Activated CD4-positive, alpha-beta T cell treated with anti-CD3 and anti-CD28 coated beads, Interleukin-2, amount 10 ng/mL, durations not matched to agents 24 days and 14 days (primary cell): ENCODE measurements at regions not wholly inside any gene's neighbourhood (a gene's known extent, or its start where the extent isn't known, plus 50 kb on each side); places are given as distances from the start of the nearest gene placed in this dataset.
"Not testable (repeated sequence)": the region's sequence is repeated elsewhere in the genome, so short reads cannot be mapped to it uniquely, and the experiment has no call there.

ENCODE experiments used
- DNase-seq: peaks from one replicate; pipeline ENCODE4 v3.0.0; 2022
- H3K27ac Mint-ChIP-seq: one replicate; pipeline ENCODE4 v1.8.0; 2022; ENCODE audit warnings: mild to moderate bottlenecking, mixed read lengths
- H3K27me3 Mint-ChIP-seq: one replicate; pipeline ENCODE4 v1.8.0; 2022; ENCODE audit warnings: mixed read lengths
- H3K36me3 Mint-ChIP-seq: one replicate; pipeline ENCODE4 v1.8.0; 2022; ENCODE audit warnings: low read depth, mild to moderate bottlenecking, mixed read lengths
- H3K4me1 Mint-ChIP-seq: one replicate; pipeline ENCODE4 v1.8.0; 2021; ENCODE audit warnings: mixed read lengths
- H3K4me3 Mint-ChIP-seq: one replicate; pipeline ENCODE4 v1.8.0; 2022; ENCODE audit warnings: mild to moderate bottlenecking, moderate library complexity, mixed read lengths
- H3K9me3 Mint-ChIP-seq: one replicate; pipeline ENCODE4 v1.8.0; 2021; ENCODE audit warnings: mixed read lengths
- intact Hi-C: fragments of 100-400 bp; cut with micrococcal nuclease; formaldehyde crosslinking; loops from one replicate; pipeline ENCODE4 v1.15.1; 2023

GRCh38 chr1:60636946-60637345, 445.4 kb upstream of the NFIA start:
- H3K27ac Mint-ChIP-seq: no peak overlapping the region
- intact Hi-C loops: no loop called here

DNA sequence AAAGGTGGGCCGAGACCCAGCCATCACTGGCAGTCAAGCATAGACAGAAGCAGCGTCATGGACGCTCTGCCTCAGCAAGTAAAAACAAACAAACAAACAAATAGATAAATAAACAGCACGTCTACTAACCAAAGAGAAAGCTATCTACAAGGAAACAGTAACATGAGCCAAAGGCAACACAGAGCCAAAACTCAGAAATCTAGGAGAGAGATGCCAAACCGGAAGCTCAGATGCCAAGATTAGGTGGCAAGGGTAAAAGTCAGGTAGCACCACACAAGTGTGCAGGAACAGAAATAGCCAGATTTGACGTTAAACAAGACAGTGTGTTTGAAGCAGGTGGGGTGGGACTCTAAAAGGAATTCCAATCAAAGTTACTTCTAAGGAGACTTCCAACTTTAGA, 448.3 kb upstream of the NFIA start:
- intact Hi-C loops: no loop called here
- Mint-ChIP-seq H3K4me3 (no peak overlapping the region), H3K27ac (no peak overlapping the region), H3K4me1 (no peaks in the 10 kb centered on the region), H3K36me3 (no peaks in the 10 kb centered on the region), H3K9me3 (no peaks in the 10 kb centered on the region), H3K27me3 (no peaks in the 10 kb centered on the region)
- no peak for DNase-seq

More at GRCh38 chr1:60636946-60637345, 445.4 kb upstream of the NFIA start:
- no peak overlapping the region for H3K4me3 Mint-ChIP-seq
- H3K9me3 Mint-ChIP-seq: no peaks in the 10 kb centered on the region
- H3K36me3 Mint-ChIP-seq: no peaks in the 10 kb centered on the region
- DNase-seq: no peak
- no peaks in the 10 kb centered on the region for H3K27me3 Mint-ChIP-seq
- H3K4me1 Mint-ChIP-seq: no peaks in the 10 kb centered on the region

GRCh38 chr1:60622486-60622885, 459.9 kb upstream of the NFIA start:
- Mint-ChIP-seq H3K9me3 (no peaks in the 10 kb centered on the region), H3K4me3 (no peak overlapping the region), H3K27me3 (no peaks in the 10 kb centered on the region), H3K4me1 (no peaks in the 10 kb centered on the region), H3K27ac (no peak overlapping the region), H3K36me3 (no peaks in the 10 kb centered on the region)
- intact Hi-C loops: no loop called here
- DNase-seq: no peak

DNA sequence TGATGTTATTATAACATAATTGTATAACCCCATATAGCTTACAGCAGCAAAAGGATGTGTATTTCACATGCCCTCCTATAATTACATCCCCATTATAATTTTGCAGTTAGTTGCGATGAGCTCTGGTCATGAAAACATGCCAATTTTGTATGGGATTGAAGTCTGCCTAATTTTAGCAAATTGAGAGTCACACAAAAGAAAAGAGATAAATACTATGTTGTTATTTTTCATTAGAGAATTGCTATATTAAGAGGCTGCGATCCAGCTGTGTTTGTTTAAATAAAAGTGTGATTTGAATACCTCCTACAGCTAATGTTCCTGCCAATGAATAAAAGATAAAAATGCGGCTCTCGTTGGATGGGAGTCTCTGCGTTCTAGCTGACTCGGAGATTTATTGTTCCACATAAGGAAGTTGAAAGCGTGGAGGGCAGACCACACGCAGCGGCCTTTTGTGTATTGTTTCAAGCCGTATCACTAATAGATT, 461.0 kb upstream of the NFIA start:
- H3K27me3 Mint-ChIP-seq: no peaks in the 10 kb centered on the region
- no peak for DNase-seq
- intact Hi-C loops: no loop called here
- H3K4me3 Mint-ChIP-seq: no peak overlapping the region
- H3K36me3 Mint-ChIP-seq: no peaks in the 10 kb centered on the region
- H3K27ac Mint-ChIP-seq: no peak overlapping the region
- H3K9me3 Mint-ChIP-seq: no peaks in the 10 kb centered on the region
- no peaks in the 10 kb centered on the region for H3K4me1 Mint-ChIP-seq

- no peaks in the 10 kb centered on the region for H3K27me3 Mint-ChIP-seq
- no peak overlapping the region for H3K4me3 Mint-ChIP-seq
- no peaks in the 10 kb centered on the region for H3K9me3 Mint-ChIP-seq
- H3K36me3 Mint-ChIP-seq: no peaks in the 10 kb centered on the region
- DNase-seq: no peak
- intact Hi-C loops: no loop called here
- H3K27ac Mint-ChIP-seq: no peak overlapping the region
- no peaks in the 10 kb centered on the region for H3K4me1 Mint-ChIP-seq
Observed at GRCh38 chr1:60620087-60620486, 462.3 kb upstream of the NFIA start.

DNA sequence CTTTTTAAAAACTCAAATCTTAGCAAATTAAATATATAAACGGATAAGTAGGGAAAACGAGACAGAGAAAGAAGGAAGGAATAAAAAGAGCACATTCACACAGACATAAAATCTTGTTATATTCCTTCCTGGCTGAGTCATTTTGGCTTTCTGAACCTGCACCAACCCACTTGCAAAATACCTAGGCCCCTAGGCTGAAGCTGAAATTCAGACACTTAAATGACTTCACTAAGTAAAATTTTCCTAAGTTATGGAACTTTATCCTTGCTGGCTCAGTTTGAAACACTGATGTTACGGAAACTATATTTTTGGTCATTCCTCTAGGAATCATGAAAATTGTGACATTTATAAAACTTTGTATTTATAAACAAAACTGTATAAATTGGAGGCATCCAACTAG, 462.8 kb upstream of the NFIA start:
- no peaks in the 10 kb centered on the region for H3K36me3 Mint-ChIP-seq
- DNase-seq: no peak
- H3K9me3 Mint-ChIP-seq: no peaks in the 10 kb centered on the region
- H3K4me1 Mint-ChIP-seq: no peaks in the 10 kb centered on the region
- H3K27me3 Mint-ChIP-seq: no peaks in the 10 kb centered on the region
- H3K27ac Mint-ChIP-seq: no peak overlapping the region
- intact Hi-C loops: no loop called here
- H3K4me3 Mint-ChIP-seq: no peak overlapping the region

GRCh38 chr1:60615666-60616065, 466.7 kb upstream of the NFIA start:
- DNase-seq: no peak
- H3K27ac Mint-ChIP-seq: no peak overlapping the region
- intact Hi-C loops: no loop called here
- no peaks in the 10 kb centered on the region for H3K9me3 Mint-ChIP-seq
- no peaks in the 10 kb centered on the region for H3K4me1 Mint-ChIP-seq
- no peaks in the 10 kb centered on the region for H3K27me3 Mint-ChIP-seq
- H3K4me3 Mint-ChIP-seq: no peak overlapping the region
- no peaks in the 10 kb centered on the region for H3K36me3 Mint-ChIP-seq

GRCh38 chr1:60612790-60613189, 469.6 kb upstream of the NFIA start:
- Mint-ChIP-seq H3K27ac (no peak overlapping the region), H3K36me3 (no peaks in the 10 kb centered on the region), H3K4me3 (no peak overlapping the region), H3K27me3 (no peaks in the 10 kb centered on the region), H3K9me3 (no peaks in the 10 kb centered on the region), H3K4me1 (no peaks in the 10 kb centered on the region)
- intact Hi-C loops: no loop called here
- DNase-seq: no peak

DNA sequence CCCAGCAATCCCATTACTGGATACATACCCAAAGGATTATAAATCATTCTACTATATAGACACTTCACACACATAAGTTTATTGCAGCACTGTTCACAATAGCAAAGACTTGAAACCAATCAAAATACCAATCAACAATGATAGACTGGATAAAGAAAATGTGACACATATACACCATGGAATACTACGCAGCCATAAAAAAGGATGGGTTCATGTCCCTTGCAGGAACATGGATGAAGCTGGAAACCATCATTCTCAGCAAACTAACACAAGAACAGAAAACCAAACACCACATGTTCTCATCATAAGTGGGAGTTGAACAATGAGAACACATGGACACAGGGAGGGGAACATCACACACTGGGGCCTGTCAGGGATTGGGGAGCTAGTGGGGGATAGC, 475.4 kb upstream of the NFIA start:
- H3K4me1 Mint-ChIP-seq, H3K27me3 Mint-ChIP-seq, H3K27ac Mint-ChIP-seq, H3K4me3 Mint-ChIP-seq, DNase-seq, H3K36me3 Mint-ChIP-seq, H3K9me3 Mint-ChIP-seq, intact Hi-C loops: not testable (repeated sequence)

DNA sequence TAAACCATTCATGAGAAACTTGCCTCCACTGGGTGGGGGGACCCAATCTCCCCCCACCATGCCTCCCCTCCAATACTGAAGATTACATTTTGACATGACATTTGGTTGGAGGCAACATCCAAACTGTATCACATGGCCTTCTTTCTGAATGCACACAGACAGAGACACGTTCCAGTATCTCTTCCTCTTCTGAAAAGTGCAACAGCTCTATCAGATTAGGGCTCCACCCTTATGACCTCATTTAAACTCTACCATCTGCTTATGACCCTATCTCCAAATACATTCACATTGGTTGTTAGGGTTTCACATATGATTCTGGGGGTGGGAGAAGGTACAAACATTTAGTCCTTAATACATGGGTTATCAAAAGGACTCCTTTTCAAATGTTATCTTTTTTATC, 481.8 kb upstream of the NFIA start:
- H3K4me3 Mint-ChIP-seq: no peak overlapping the region
- H3K4me1 Mint-ChIP-seq: no peaks in the 10 kb centered on the region
- no peak overlapping the region for H3K27ac Mint-ChIP-seq
- no peaks in the 10 kb centered on the region for H3K9me3 Mint-ChIP-seq
- intact Hi-C loops: no loop called here
- no peak for DNase-seq
- no peaks in the 10 kb centered on the region for H3K27me3 Mint-ChIP-seq
- H3K36me3 Mint-ChIP-seq: no peaks in the 10 kb centered on the region

DNA sequence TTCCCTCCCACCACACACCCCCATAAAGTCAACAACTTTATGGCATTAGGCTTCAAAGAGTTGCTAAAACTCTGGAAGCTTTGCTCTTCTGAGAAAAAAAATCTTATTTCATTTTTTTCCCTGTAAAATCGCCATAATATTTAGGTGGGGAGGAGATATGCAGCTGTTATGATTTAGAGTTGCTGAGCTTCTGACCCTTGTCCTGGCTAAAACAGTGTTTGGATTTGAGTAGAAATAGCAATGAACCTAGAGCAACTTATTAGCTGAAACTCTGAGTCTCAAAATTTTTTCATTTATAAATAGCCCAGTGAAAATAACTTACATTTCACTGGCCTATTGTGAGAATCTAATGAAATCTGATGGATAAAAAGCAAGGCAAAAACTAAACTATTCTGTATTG, 482.8 kb upstream of the NFIA start:
- no peak overlapping the region for H3K4me3 Mint-ChIP-seq
- intact Hi-C loops: no loop called here
- H3K27ac Mint-ChIP-seq: no peak overlapping the region
- no peaks in the 10 kb centered on the region for H3K36me3 Mint-ChIP-seq
- no peak for DNase-seq
- H3K4me1 Mint-ChIP-seq: no peaks in the 10 kb centered on the region
- H3K9me3 Mint-ChIP-seq: no peaks in the 10 kb centered on the region
- no peaks in the 10 kb centered on the region for H3K27me3 Mint-ChIP-seq

- H3K27me3 Mint-ChIP-seq: no peaks in the 10 kb centered on the region
- DNase-seq: no peak
- H3K4me1 Mint-ChIP-seq: no peaks in the 10 kb centered on the region
- H3K4me3 Mint-ChIP-seq: no peak overlapping the region
- H3K9me3 Mint-ChIP-seq: no peaks in the 10 kb centered on the region
- H3K27ac Mint-ChIP-seq: no peak overlapping the region
- H3K36me3 Mint-ChIP-seq: no peaks in the 10 kb centered on the region
- intact Hi-C loops: no loop called here
Observed at GRCh38 chr1:60598041-60598910, 484.1 kb upstream of the NFIA start.

DNA sequence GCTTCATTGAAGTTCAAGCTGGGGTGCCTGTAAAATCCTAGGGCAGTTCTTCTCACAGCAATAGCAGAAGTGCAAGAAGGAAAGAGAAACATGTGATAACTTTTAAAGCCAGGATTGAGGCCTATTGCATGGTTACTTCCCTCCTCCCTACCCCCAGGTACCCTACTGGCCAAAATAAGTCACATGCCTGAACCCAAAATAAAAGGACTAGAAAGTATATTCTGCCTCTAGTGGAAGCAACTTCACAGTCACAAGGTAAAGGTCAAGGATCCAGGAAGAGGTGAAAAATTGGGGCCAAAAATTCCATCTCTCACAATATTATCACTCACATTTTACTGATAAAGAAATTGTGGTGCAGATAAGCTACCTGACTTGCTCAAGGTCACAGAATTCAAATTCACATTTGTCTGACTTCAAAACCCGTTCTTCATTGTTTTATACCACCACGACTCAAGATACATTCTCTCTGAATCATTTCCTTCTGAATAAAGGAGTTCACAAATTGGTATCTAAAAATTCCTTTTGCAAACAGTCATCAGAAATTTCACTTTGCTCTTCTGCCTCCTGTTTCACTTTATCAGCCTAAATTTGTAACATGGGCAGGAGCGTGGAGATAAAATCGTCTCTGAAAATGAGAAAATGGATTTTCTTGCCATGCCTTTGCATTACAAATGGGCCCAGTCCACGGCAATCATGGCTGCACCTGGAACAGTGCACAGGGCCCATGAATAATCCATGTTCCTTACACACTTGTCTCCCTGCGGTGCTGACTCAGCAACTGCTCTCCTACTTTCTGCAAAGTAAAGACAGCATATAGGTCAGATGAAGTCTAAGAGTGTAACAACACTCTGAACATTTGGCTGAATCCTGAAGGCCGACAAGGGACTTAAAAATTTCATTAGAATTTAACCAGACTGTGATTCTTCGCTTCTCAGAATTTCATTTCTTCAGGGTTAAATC, 485.3 kb upstream of the NFIA start:
- Mint-ChIP-seq H3K27me3 (no peaks in the 10 kb centered on the region), H3K4me1 (no peaks in the 10 kb centered on the region)
- no peak for DNase-seq

GRCh38 chr1:60591583-60591982, 490.8 kb upstream of the NFIA start:
- Mint-ChIP-seq H3K4me1 (no peaks in the 10 kb centered on the region), H3K4me3 (no peak overlapping the region), H3K9me3 (no peaks in the 10 kb centered on the region), H3K27me3 (no peaks in the 10 kb centered on the region), H3K27ac (no peak overlapping the region), H3K36me3 (no peaks in the 10 kb centered on the region)
- intact Hi-C loops: no loop called here
- DNase-seq: no peak

More for the DNA sequence above, 485.3 kb upstream of the NFIA start:
- Mint-ChIP-seq H3K27ac (no peak overlapping the region), H3K4me3 (no peak overlapping the region), H3K9me3 (no peaks in the 10 kb centered on the region), H3K36me3 (no peaks in the 10 kb centered on the region)
- intact Hi-C loops: no loop called here
